ENCODE measurements at regions not wholly inside any gene's neighbourhood (a gene's known extent, or its start where the extent isn't known, plus 50 kb on each side); places are given as distances from the start of the nearest gene placed in this dataset.
"Not testable (repeated sequence)": the region's sequence is repeated elsewhere in the genome, so short reads cannot be mapped to it uniquely, and the experiment has no call there.

GRCh38 chr18:73674125-73674865, 473.3 kb downstream of the FBXO15 start:
- no peak overlapping the region for H3K4me3 ChIP-seq (ENCODE audit: low read depth, low read length)
- no peak for TF ChIP-seq CTCF (IDR thresholded peaks at IDR 0.05; ENCODE audit: low read depth, low read length)

DNA sequence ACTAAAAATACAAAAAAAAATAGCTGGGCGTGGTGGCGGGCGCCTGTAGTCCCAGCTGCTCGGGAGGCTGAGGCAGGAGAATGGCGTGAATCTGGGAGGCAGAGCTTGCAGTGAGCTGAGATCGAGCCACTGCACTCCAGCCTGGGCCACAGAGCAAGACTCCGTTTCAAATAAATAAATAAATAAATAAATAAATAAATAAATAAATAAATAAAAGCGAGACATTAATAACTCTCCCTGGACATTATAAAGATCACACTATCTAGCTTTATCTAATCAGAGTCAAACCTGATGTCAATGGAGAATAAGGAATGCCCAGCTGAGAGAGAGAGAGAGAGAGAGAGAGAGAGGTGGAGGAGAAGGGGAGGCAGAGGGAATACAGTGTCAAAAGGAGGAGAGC, 476.2 kb downstream of the FBXO15 start:
- not testable (repeated sequence) for H3K4me3 ChIP-seq (ENCODE audit: low read depth, low read length)

DNA sequence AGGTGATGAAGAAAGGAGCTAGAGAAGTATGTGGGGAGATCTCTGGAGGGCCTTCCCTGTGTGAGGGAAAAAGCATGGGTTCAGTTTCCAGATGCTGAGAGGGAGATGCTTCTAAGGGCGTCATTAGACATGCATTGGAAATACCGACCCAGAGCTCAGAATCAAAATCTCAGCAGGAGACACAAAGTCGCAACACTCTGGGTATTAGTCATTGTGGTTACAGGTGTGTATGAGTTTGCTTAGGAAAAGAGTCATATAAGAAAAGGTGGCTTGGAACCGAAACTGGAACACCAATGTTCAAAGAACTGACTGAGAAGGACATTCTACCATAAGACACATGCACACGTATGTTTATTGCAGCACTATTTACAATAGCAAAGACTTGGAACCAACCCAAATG, 477.1 kb downstream of the FBXO15 start:
- no peak overlapping the region for H3K4me3 ChIP-seq (ENCODE audit: low read depth, low read length)
- TF ChIP-seq CTCF (IDR thresholded peaks at IDR 0.05; ENCODE audit: low read depth, low read length) = no peak

DNA sequence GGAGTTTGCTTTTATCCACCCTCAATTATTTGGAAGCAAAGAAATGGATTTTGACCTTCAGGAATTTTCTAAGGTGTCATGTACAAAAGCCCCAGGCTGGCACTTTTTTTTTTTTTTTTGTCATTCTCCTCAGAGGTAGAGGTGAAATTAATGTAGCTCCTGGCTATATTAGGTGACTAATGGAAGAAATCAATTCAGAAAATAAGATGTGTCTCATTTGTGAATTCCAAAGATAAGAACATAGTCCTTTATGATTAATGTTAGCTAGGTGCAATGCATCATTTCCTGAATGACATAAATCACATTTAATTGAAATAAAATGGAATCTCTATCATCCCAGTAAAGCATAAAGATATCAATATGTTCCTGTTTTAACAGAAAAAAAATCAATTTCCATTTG, 477.6 kb downstream of the FBXO15 start:
- TF ChIP-seq CTCF (IDR thresholded peaks at IDR 0.05; ENCODE audit: low read depth, low read length) = no peak
- H3K4me3 ChIP-seq (ENCODE audit: low read depth, low read length) = no peak overlapping the region

- H3K4me3 ChIP-seq (ENCODE audit: low read depth, low read length) = no peak overlapping the region
- TF ChIP-seq CTCF (IDR thresholded peaks at IDR 0.05; ENCODE audit: low read depth, low read length) = no peak
Observed at GRCh38 chr18:73669297-73669696, 478.3 kb downstream of the FBXO15 start.

DNA sequence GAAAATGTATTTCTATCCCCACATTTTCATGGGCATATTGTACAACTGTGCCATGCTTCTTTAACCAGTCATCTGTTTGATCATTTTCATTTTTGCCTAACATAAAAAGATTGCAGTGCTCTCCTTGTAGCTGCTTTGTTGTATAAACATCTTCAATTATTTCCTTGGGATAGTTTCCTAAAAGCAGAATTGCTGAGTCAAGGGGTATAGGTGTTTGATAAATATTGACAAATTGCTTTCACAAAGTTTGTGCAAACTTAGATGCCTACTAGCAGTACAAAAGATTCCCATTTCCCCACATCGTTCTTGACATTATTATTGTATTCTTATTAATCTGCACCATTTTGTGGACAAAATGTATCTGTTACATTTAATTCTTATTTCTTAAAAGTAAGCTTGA, 479.6 kb downstream of the FBXO15 start:
- H3K4me3 ChIP-seq (ENCODE audit: low read depth, low read length) = no peak overlapping the region
- no peak for TF ChIP-seq CTCF (IDR thresholded peaks at IDR 0.05; ENCODE audit: low read depth, low read length)

DNA sequence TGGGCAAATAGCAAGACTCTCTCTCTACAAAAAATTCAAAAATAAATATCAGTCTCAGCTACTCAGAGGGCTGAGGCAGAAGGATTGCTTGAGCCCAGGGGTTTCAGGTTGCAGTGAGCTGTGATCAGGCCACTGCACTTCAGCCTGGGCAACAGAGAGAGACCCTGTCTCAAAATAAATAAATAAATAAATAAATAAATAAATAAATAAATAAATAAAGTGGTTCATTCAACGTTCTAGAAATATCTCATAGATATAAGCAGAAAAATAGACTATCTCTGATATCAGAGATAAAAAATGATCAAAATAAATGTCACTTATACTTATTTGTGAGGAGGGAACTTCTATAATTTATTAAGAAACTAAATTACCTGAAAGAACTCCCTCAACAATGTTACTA, 480.9 kb downstream of the FBXO15 start:
- H3K4me3 ChIP-seq (ENCODE audit: low read depth, low read length) = no peak overlapping the region
- no peak for TF ChIP-seq CTCF (IDR thresholded peaks at IDR 0.05; ENCODE audit: low read depth, low read length)

GRCh38 chr18:73664896-73665295, 482.7 kb downstream of the FBXO15 start:
- TF ChIP-seq CTCF (IDR thresholded peaks at IDR 0.05; ENCODE audit: low read depth, low read length) = no peak
- H3K4me3 ChIP-seq (ENCODE audit: low read depth, low read length) = no peak overlapping the region

All from WI38 (cell line).